SIG-M5 treated with dmso at 0.1 percent for 504 hours (cell line): ENCODE measurements at regions not wholly inside any gene's neighbourhood (a gene's known extent, or its start where the extent isn't known, plus 50 kb on each side); places are given as distances from the start of the nearest gene placed in this dataset.

Source experiments
- DNase-seq: peaks from one replicate; lab custom pipeline; 2025; ENCODE audit not compliant: unreplicated experiment; lab: John Stamatoyannopoulos, UW

DNA sequence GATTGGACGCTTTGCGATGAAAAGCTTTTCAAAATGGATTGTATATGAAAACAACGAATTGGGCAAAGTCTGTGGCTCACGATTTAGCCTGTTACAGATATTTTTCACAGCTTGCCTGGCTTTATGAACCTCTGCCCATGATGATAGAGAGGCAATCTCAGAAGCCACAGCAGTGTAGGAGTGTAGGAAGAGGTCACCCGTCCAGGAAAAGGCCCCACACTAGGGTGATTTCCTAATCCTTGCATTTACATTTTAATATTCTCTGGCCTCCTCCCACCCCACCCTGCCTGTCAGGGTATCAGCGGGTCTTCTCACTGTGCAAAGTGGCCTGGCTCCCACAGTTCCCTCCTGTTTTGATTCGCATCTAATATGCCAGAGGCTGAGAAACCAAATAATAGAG is 81.8 kb upstream of the FOXN3 start:
- peak; percentile 20 for DNase-seq

DNA sequence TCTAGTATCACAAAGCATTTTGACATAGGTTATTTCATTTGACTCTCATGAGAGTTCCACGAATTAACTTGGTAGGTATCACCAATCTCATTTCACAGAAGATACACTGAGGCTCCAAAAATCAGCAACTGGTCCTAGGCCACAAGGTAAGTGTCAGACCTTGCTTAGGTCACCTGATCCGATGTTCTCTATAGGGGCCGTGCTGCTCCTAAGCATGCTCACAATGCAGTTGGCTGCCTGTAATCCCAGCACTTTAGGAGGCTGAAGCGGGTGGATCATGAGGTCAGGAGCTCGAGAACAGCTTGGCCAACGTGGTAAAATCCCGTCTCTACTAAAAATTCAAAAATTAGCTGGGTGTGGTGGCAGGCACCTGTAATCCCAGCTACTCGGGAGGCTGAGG is 78.7 kb upstream of the FOXN3 start:
- DNase-seq = no peak

DNA sequence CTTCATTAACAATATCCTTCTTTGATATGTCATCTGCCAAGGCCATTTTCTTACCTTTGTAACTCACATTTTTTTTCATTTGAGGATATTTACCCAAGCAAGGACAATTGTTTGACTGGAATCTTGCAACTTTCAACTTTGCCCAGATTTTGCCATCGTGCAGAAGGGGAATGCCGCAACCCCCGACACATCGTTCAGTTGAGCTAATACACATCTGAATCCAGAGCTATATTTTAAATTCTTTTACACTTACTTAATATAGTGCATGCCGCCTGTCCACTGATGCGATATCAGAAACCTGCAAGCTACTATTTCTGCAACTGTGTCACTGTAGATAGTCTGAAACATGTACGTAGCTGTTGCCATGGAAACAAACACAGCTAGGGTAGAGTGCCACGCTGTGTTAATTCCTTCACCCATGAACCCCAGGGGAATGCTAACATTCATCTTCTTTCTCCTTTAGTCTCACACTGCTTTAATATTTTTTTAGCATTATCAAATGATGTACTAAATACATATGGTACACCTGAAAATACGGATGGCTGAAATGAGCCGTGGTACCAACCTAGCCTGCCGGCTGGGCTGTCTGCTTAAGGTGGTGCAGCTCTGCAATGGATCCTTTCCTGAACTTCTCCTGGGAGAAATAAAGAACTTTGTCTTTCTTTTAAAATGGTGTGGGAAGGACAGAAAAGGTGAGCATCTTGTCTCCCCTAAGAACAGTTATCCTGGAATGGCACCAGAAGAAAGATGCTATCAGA is 77.0 kb upstream of the FOXN3 start:
- no peak for DNase-seq

DNA sequence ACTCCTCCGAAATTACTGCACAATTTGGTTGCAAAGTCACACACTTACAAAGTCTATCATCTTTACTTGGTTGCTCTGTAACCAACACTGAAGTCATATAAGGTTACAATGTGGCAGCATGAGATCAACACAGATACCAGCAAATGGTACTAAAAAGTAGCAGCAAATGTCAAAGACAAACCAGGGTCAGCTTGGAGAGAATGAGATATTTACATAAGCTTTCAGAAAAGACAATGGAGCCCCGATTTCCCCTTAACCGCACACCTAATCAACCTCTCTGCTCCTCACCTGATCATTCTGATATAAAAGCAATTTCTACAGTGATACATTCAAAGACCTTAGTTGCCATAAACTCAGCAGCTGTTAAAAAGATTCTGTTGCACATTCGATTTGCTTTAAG is 76.4 kb upstream of the FOXN3 start:
- DNase-seq = no peak

DNA sequence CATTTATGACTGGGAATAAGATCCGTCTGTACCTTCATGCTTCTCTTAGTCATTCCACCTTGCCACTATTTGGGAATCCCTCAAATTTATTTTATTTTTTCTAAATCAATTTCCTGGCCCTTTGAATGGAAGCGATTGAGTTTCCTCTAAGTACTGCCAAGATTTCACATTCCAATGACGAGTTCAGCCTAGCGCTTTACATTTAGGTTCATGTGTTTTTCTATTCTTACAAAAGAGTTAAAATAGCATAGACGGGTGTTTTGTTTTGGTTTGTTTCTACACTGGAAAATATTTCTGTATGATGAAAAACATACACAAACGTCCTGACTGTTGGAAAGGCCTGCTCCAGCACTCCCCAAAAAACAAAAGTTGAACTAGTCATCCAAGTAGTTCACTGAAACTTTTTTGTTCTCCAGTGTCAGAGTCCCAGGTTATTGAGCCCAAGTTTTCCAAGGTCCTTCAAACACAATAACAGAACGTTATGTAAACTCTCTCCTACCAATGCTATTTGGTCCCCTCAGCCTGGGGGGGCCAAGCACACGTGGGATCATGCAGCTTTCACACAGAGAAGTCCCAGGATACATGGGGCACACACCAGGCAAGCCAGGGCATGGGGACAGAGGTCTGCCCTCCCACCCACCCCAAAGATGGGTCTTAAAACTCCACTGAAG is 74.8 kb upstream of the FOXN3 start:
- no peak for DNase-seq

DNA sequence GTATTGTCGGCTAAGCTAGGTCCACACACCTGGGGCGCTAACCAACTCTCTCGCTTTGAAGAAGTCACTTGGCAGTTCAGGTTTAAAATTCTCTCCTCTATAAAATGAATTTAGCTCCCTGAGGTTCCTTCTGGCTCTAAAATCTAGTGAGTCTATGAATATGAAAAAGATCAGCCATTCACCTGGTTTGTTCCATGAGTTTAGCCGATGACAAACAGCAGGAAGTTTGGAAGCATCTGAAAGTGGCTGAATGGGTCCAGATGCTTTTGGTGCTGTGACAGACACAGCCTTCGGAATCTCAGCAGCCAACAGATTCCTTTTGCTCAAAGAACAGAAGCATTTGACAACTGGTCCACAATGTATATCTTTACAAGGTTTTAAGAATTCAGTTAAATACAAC is 73.4 kb upstream of the FOXN3 start:
- no peak for DNase-seq

DNA sequence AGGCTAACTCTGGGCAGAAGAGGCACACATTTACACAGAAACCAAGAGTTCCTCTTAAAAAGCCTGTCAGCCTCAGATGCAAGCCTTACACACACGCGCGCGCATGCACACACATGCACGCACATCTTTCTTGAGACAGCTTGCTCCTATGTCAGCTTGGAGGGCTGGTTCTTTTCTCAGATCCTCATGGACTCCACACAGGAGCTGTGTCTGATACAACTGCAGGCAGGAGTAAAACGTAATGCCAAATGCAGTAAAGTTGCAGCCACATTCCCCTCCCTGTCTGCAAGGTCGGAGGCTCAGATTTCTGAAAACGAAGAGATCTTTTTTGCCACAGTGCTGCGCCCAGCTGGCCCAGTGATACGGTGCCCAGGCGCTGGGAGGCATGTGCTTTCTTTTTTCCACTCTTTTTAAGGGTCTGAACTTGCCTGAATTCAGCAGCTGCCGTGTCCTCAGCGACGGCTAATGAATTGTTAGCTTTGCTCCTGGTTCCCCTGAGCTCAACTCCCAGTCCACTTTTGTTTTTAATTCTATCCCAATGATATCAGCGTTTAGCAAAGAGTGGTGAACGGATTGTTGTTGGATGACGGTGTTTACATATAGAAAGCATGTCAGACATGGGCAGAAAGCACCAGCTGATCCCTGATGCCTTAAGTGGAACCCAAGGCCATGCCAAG is 72.9 kb upstream of the FOXN3 start:
- no peak for DNase-seq

DNA sequence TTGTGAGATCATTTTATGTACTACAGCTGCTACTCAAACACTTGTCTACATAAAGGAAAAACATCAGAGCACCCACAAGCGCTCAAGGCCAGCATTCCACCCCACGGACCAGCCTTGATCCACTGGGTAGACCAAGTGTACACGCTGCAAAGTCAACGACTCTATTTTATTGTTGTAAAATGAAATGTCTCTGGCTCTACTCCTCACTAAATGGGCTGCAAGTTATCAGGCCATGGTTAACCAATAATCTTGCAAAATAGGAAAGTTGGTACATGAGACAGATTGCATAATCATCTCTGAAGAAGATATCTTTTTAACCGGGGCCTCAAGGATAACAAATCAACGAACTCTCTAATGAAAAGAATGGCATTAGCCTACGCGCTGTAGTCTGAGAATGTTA is 69.9 kb upstream of the FOXN3 start:
- peak; percentile 87 for DNase-seq

DNA sequence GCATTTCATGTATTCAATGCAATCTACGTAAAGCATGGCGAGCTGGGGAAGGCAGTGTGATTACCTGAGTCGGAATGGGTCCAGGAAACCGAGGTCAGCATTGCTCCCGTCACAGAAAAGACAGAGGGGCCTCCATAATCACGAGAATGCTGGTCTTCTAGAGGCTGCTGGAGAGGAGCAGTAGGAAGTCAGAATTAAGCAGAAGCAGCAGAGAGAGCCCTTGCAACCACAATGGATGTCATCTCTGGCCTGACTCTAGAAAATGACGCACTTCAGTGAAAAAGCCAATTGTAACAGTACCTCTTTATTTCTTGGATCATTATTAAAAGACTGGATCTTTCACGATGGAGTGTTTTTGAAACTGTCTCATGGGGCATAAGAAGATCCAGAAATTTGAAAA is 69.5 kb upstream of the FOXN3 start:
- peak; percentile 74 for DNase-seq

DNA sequence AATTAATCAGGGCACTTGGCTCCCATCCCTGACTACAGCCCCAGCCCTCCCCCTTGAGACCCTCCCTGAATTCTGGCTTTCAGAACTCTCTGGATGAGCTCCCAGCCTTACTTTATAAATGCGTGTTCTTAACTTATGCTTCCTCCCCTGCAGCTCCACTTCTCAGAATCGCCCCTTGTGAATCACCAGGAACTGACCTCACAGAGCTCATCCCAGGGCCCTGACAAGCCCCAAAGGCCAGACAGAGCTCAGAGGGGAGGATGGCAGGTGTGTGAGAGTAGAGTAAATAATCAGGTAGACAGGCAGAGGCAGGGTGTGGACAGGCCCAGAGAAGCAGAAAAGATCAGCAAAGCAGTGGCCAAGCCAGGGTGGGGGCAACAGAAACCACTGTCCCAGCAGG is 68.2 kb upstream of the FOXN3 start:
- DNase-seq = no peak

DNA sequence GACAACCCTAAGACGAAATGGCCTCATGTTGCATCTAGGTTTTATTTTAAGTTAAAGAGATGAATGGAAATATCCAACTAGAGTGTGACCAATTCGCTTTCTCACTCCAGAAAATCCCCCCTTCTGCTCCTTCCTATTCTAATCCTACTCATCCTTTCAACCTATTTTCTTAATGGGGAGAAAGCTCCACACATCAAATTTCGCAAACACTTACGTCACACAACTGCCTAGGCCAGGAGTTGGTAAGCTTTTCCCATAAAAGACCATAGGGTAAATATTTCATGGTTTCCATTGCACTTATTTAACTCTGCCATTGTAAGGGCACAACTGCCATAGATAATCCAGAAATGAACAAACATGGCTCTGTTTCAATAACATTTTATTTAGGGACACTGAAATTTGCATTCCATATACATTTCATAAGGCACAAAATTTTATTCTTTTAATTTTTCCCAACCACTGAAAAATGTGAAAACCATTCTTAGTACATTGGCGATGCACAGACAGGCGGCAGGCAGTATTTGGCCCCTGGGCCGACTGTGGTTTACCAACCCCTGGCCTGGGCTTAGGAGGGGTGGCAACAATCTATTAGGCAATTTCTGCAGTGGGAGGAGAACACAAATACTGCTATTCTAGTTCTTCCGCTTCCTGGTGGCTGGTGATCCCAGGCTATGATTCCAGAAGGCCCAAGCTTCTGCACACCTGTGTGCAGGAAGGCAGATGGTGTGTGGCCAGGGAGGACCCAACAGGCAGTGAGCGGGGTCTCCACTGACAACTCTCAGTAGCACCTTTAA is 67.2 kb upstream of the FOXN3 start:
- DNase-seq = peak; percentile 91

DNA sequence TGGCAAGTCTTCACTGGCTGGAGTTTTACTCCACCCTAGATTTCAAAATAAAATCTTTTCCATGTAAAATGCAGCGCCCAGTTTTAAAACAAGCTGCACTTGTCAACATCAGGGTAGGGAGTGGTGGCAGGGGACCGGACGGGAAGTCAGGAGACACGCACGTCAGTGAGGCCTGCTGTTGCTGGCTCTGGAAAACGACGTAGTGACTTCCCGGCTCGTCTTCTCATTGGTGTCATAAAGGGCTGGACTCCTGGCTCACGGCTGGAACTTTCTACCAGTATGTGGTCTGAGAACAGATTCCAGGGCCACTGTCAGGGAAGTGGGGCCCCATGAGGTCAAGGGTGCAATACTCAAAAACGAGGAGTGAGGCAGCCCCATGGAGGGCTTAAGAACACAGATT is 64.2 kb upstream of the FOXN3 start:
- no peak for DNase-seq

DNA sequence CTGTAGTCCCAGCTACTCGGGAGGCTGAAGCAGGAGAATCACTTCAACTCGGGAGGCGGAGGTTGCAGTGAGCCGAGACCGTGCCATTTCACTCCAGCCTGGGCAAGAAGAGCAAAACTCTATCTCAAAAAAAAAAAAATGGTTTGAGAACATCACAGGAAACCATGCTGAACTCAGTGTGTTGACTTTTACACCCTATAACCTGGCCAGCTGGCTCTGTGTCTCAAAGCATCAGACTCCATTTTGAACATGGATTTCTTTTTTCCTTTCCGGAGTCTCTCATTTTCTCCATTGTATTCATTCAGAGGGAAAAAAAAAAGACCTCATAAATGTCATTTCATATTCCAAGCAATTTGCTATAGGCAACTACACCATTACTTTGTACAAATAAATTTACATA is 63.2 kb upstream of the FOXN3 start:
- DNase-seq = no peak

DNA sequence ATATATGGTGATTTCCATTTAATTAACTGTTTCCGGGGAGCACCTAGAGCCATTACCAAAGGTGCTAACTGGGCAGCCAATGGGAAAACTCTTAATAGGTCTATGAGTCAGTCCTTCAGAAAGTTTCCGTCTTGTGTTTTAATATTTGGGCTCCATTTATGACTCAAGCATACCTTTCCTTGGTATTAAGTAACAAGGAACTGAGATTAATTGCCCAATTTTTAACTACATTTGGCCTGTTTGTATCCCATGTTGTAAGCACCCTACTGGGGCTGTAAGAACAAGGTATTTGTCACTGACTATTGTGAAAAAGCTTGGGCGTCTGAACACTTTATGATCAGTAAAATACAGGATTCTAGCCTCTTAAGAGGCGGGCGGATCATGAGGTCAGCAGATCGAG is 62.8 kb upstream of the FOXN3 start:
- DNase-seq = peak; percentile 74

DNA sequence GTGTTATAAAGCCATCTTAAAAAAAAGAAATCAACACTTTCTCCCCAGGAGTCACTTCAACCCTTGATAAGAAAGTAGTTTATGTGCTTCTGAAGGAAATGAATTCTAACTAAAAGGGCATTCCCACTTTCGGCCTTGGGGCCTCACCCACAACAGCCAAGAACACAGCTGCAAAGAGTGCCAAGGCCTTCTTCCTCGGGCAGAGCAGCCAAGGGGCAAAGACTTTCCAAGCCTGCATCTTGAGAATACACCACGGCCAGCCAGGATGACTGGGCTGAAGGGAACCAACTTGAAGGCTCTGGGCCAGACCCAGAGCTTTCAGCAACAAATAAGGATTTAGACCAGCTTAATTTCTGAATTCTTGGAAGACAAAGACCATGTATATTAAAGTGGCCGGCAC is 60.4 kb upstream of the FOXN3 start:
- no peak for DNase-seq

DNA sequence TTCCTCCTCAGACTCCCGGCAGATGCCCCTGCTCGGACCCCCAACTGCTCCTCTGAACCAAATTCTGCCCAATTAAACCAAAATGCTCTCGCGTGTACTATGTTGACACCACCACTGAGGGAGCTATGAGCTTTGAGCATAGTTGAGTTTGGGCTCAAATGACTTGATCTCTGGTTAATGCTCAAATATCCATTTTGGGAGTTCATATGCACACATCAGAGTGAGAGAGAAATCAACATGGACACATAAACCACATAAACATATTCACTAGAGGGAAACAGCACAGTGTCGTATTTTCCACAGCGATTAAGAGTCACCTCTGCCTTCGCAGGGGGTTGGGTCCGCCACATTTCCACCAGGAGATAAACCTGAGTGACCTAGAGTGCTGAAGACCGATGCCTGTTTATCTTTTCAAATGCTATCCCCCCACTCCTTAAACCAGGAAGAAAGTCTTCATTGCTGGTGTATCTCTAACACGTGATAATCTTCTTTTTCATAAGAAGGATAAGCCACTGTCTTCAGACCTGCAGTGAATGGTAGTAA is 59.4 kb upstream of the FOXN3 start:
- no peak for DNase-seq

DNA sequence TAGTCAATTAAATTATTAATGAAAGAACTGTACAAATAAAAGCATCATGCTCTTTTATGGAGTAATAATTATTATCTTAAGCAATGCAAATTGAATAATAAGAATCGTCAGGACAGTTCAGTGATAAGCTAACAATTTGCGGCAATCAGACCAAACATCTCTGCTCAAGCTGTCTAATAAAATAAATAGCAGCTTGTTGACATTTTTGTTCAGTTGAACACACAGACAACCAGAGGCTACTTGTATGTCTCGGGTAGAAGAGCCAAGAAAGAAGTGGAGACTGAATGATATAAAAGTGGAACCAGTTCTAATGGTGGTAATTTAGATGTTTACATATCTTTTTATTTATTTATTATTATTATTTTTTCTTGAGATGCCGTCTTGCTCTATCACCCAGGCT is 57.4 kb upstream of the FOXN3 start:
- DNase-seq = no peak

DNA sequence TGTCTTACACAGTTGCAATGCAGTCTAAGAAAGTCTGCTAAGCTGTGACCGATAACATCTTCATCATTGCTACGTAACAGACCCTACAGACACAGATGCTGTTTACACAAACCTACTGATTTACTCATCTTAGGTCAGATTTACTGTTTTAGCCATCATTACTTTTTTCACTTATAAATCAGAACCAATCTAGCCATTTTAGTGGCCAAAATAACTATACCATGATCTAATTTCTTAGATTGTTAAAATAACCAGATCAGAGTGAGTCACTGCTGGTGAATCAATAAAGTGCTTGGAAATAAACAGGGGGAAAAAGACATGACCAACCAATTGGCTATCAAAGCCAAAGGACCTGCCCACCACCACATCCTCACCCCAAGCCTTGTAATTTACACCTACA is 57.0 kb upstream of the FOXN3 start:
- no peak for DNase-seq

DNA sequence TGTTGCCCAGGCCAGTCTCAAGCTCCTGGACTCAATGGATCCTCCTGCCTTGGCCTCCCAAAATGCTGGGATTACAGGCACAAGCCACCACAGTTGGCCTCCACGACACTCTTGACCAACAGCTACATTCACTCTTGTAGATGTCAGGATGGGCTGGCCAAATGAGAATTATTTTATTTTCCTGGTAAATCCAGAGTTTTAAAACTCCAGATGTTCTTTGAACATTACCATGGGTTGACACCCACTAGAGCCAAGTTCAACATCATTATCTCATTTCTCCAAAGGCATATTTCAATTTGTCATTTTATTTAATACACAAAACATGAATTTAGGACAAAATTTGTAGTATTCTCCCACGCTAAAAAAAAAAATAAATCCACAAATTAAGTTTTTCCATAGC is 56.5 kb upstream of the FOXN3 start:
- no peak for DNase-seq

DNA sequence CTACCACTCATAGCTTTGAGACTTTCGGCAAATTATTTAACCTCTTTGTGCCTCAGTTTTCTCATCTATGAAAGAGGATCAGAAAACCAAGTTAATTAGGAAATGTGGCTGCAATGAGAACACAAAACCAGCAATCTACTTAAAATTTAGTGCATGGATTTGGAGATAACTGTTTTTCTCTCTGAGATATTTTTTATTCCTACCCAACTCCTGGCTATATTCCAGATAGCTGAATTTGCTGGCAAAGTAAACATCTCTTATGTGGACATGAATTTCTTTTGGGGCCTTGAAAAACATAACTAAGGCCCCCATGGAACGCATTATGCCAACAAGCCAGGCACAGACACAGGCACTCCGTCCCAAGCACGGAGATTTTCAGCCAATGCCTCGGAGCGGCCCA is 53.4 kb upstream of the FOXN3 start:
- DNase-seq = no peak
